A673 (cell line): ENCODE measurements at regions not wholly inside any gene's neighbourhood (a gene's known extent, or its start where the extent isn't known, plus 50 kb on each side); places are given as distances from the start of the nearest gene placed in this dataset.

Source experiments
- CTCF ChIP-seq: fragments of 300-800, 200-600 bp; sonication (generic); conservative IDR thresholded peaks from 2 replicates; pipeline ENCODE4 v1.5.1; 2017; ENCODE audit warnings: low read depth, mild to moderate bottlenecking, antibody characterized with exemption, low read length, moderate library complexity, mixed read lengths
- EZH2 ChIP-seq: fragments of 200-600 bp; sonication (generic); IDR thresholded peaks from 2 replicates; pipeline ENCODE4 v1.6.1; 2017; ENCODE audit warnings: borderline replicate concordance, low read depth, mild to moderate bottlenecking, mixed read lengths, antibody characterized with exemption, low read length; ENCODE audit not compliant: poor library complexity, severe bottlenecking

- no peak for TF ChIP-seq CTCF
- TF ChIP-seq EZH2 = no peak
Measured at GRCh38 chr7:27418541-27418940, 175.9 kb downstream of the EVX1 start.
